Suppressor macrophage treated with lipopolysaccharide for 4 hours (primary cell): ENCODE measurements at regions not wholly inside any gene's neighbourhood (a gene's known extent, or its start where the extent isn't known, plus 50 kb on each side); places are given as distances from the start of the nearest gene placed in this dataset.
"Not testable (repeated sequence)": the region's sequence is repeated elsewhere in the genome, so short reads cannot be mapped to it uniquely, and the experiment has no call there.

Source experiments
- DNase-seq: peaks from one replicate; pipeline ENCODE4 v3.0.0-alpha.2; 2020

- DNase-seq: no peak
Measured at GRCh38 chr6:81451787-81452186, 300.7 kb downstream of the TENT5A start.

GRCh38 chr6:81450180-81450579, 302.3 kb downstream of the TENT5A start:
- DNase-seq: no peak

GRCh38 chr6:81446509-81446908, 306.0 kb downstream of the TENT5A start:
- DNase-seq: no peak

- no peak for DNase-seq
Measured at GRCh38 chr6:81439417-81439816, 313.1 kb downstream of the TENT5A start.

GRCh38 chr6:81436990-81437389, 315.5 kb downstream of the TENT5A start:
- DNase-seq: no peak

GRCh38 chr6:81413306-81413705, 339.2 kb downstream of the TENT5A start:
- no peak for DNase-seq

- DNase-seq: no peak
Measured at GRCh38 chr6:81401970-81402690, 350.4 kb downstream of the TENT5A start.

GRCh38 chr6:81396916-81397315, 355.6 kb downstream of the TENT5A start:
- DNase-seq: no peak

- no peak for DNase-seq
Measured at GRCh38 chr6:81387163-81387562, 365.3 kb downstream of the TENT5A start.

- DNase-seq: no peak
Measured at GRCh38 chr6:81384921-81385320, 367.6 kb downstream of the TENT5A start.

- no peak for DNase-seq
Measured at GRCh38 chr6:81383472-81383871, 369.0 kb downstream of the TENT5A start.

GRCh38 chr6:81382852-81383251, 369.6 kb downstream of the TENT5A start:
- DNase-seq: no peak

- DNase-seq: no peak
Measured at GRCh38 chr6:81381382-81381916, 371.0 kb downstream of the TENT5A start.

- no peak for DNase-seq
Measured at GRCh38 chr6:81380718-81381338, 371.7 kb downstream of the TENT5A start.

- DNase-seq: no peak
Measured at GRCh38 chr6:81376745-81377144, 375.7 kb downstream of the TENT5A start.

GRCh38 chr6:81373414-81373813, 379.1 kb downstream of the TENT5A start:
- no peak for DNase-seq

- no peak for DNase-seq
Measured at GRCh38 chr6:81371930-81372329, 380.6 kb downstream of the TENT5A start.

GRCh38 chr6:81366972-81367371, 385.5 kb downstream of the TENT5A start:
- no peak for DNase-seq

- no peak for DNase-seq
Measured at GRCh38 chr6:81362246-81362645, 390.2 kb downstream of the TENT5A start.

GRCh38 chr6:81353262-81353661, 399.2 kb downstream of the TENT5A start:
- no peak for DNase-seq

GRCh38 chr6:81344026-81344425, 408.5 kb downstream of the TENT5A start:
- not testable (repeated sequence) for DNase-seq

GRCh38 chr6:81340946-81341345, 411.5 kb downstream of the TENT5A start:
- DNase-seq: no peak

- no peak for DNase-seq
Measured at GRCh38 chr6:81331526-81331925, 421.0 kb downstream of the TENT5A start.

- DNase-seq: no peak
Measured at GRCh38 chr6:81328700-81329099, 423.8 kb downstream of the TENT5A start.
